Kidney epithelial cell (primary cell): ENCODE measurements at regions not wholly inside any gene's neighbourhood (a gene's known extent, or its start where the extent isn't known, plus 50 kb on each side); places are given as distances from the start of the nearest gene placed in this dataset.

ENCODE experiments used
- DNase-seq: peaks from one replicate; pipeline ENCODE4 v3.0.0-alpha.2; 2010; ENCODE audit warnings: low read depth
- H3K27me3 ChIP-seq: 2 replicates; pipeline ENCODE4 v1.6.0; 2011; ENCODE audit warnings: low read length; ENCODE audit not compliant: control insufficient read depth, insufficient read depth
- H3K36me3 ChIP-seq: 2 replicates; pipeline ENCODE4 v1.5.1; 2011; ENCODE audit warnings: low read length; ENCODE audit not compliant: control insufficient read depth, insufficient read depth
- H3K4me3 ChIP-seq: 2 replicates; pipeline ENCODE4 v1.5.1; 2011; ENCODE audit warnings: low read depth, mild to moderate bottlenecking, control low read depth, low read length
- TF ChIP-seq, protein P1 (sequence below): IDR thresholded peaks from 2 replicates; pipeline ENCODE4 v1.5.1; 2011; ENCODE audit warnings: mild to moderate bottlenecking, moderate library complexity, low read length, control low read depth, inconsistent platforms; ENCODE audit not compliant: insufficient read depth, poor library complexity, severe bottlenecking

GRCh38 chr5:124655921-124656511 is 90.4 kb downstream of the ZNF608 start:
- TF ChIP-seq, protein P1, sequence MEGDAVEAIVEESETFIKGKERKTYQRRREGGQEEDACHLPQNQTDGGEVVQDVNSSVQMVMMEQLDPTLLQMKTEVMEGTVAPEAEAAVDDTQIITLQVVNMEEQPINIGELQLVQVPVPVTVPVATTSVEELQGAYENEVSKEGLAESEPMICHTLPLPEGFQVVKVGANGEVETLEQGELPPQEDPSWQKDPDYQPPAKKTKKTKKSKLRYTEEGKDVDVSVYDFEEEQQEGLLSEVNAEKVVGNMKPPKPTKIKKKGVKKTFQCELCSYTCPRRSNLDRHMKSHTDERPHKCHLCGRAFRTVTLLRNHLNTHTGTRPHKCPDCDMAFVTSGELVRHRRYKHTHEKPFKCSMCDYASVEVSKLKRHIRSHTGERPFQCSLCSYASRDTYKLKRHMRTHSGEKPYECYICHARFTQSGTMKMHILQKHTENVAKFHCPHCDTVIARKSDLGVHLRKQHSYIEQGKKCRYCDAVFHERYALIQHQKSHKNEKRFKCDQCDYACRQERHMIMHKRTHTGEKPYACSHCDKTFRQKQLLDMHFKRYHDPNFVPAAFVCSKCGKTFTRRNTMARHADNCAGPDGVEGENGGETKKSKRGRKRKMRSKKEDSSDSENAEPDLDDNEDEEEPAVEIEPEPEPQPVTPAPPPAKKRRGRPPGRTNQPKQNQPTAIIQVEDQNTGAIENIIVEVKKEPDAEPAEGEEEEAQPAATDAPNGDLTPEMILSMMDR = no peak
- no peaks in the 10 kb centered on the region for H3K27me3 ChIP-seq
- DNase-seq = peak; percentile 94
- H3K36me3 ChIP-seq = no peaks in the 10 kb centered on the region
- no peak overlapping the region for H3K4me3 ChIP-seq

- no peak for DNase-seq
- no peak overlapping the region for H3K4me3 ChIP-seq
These were observed 91.1 kb downstream of the ZNF608 start for GRCh38 chr5:124655251-124655917.

GRCh38 chr5:124654418-124654817 is 92.0 kb downstream of the ZNF608 start:
- H3K27me3 ChIP-seq = no peaks in the 10 kb centered on the region
- TF ChIP-seq, protein P1 = no peak
- H3K36me3 ChIP-seq = no peaks in the 10 kb centered on the region
- no peak overlapping the region for H3K4me3 ChIP-seq
- DNase-seq = no peak

More at GRCh38 chr5:124655251-124655917, 91.1 kb downstream of the ZNF608 start:
- H3K27me3 ChIP-seq = no peaks in the 10 kb centered on the region
- TF ChIP-seq, protein P1 = no peak
- H3K36me3 ChIP-seq = no peaks in the 10 kb centered on the region

GRCh38 chr5:124653666-124654065 is 92.8 kb downstream of the ZNF608 start:
- no peak for DNase-seq
- no peak overlapping the region for H3K4me3 ChIP-seq
- TF ChIP-seq, protein P1 = no peak
- no peaks in the 10 kb centered on the region for H3K36me3 ChIP-seq
- no peaks in the 10 kb centered on the region for H3K27me3 ChIP-seq

GRCh38 chr5:124652892-124653441 is 93.5 kb downstream of the ZNF608 start:
- Histone ChIP-seq H3K36me3 (peaks cover 3% of the 10 kb centered on the region), H3K27me3 (no peaks in the 10 kb centered on the region), H3K4me3 (no peak overlapping the region)
- DNase-seq = no peak
- TF ChIP-seq, protein P1 = no peak
